ENCODE measurements at regions not wholly inside any gene's neighbourhood (a gene's known extent, or its start where the extent isn't known, plus 50 kb on each side); places are given as distances from the start of the nearest gene placed in this dataset.

DNA sequence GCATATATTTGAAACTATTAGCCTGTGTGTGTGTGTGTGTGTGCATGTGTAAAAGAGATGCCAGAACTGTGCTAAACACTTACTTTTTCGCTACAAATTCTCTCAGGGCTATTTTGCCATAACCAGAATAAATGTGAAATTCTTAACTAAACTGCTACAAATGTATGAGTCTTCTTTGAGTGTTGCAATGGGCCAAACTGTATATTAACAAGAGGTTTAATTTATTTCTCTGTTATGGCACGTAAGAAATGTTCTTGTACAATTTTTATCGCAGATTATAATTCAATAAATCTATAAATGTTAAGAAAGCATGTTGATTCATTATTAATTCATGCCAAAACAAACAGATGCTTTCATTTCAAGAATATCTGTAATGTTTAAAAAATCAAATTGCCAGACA lies 454.5 kb upstream of the PCDH7 start:
- Histone ChIP-seq H3K27me3 (replicated peaks in 1 of 4; ENCODE audit: control insufficient read depth in 3 of 4, extremely low read depth in 1 of 4, insufficient read depth in 3 of 4, low read length in 3 of 4) (no peaks in the 10 kb centered on the region), H2BK20ac (ENCODE audit: low read length) (no peak overlapping the region), H3K36me3 (ENCODE audit: control insufficient read depth in 2 of 4, insufficient read depth in 4 of 4, low read length in 3 of 4) (no peaks in the 10 kb centered on the region), H3K27ac (ENCODE audit: low read depth, low read length) (no peak overlapping the region), H3K4me2 (ENCODE audit: insufficient read depth in 1 of 2, low read depth in 2 of 2, low read length in 2 of 2) (no peak overlapping the region), H3K9ac (replicated peaks in 1 of 4; ENCODE audit: extremely low read depth in 1 of 4, low read depth in 3 of 4, low read length in 3 of 4) (no peak overlapping the region), H3K4me3 (ENCODE audit: extremely low read depth in 1 of 4, insufficient read depth in 2 of 4, low read depth in 3 of 4, low read length in 4 of 4) (no peak overlapping the region), H2AK5ac (ENCODE audit: low read depth, low read length) (no peak overlapping the region), H4K5ac (ENCODE audit: insufficient read length, low read depth, low read length) (no peak overlapping the region), H4K8ac (ENCODE audit: extremely low read depth, insufficient read depth, low read length) (no peak overlapping the region), H2AFZ (ENCODE audit: low read length) (no peak overlapping the region), H3K4ac (replicated peaks; ENCODE audit: insufficient read length, low read depth, low read length) (no peak overlapping the region), H3K14ac (ENCODE audit: insufficient read length) (no peak overlapping the region), H2BK15ac (ENCODE audit: low read length) (no peak overlapping the region), H2BK120ac (replicated peaks; ENCODE audit: low read depth, low read length) (no peak overlapping the region), H3K18ac (ENCODE audit: extremely low read depth, low read length) (no peak overlapping the region), H4K20me1 (replicated peaks in 1 of 2; ENCODE audit: control insufficient read depth in 1 of 2, insufficient read depth in 2 of 2, low read length in 2 of 2) (no peaks in the 10 kb centered on the region), H3K79me1 (ENCODE audit: low read depth, low read length) (no peaks in the 10 kb centered on the region), H3K23me2 (ENCODE audit: low read depth, low read length) (no peaks in the 10 kb centered on the region), H4K91ac (replicated peaks; ENCODE audit: insufficient read length, low read length) (no peak overlapping the region), H2BK12ac (ENCODE audit: low read depth, low read length) (no peak overlapping the region), H3K23ac (ENCODE audit: insufficient read length) (no peak overlapping the region), H3K79me2 (ENCODE audit: control insufficient read depth in 1 of 2, insufficient read depth in 2 of 2, low read length in 2 of 2) (no peaks in the 10 kb centered on the region), H3K56ac (replicated peaks; ENCODE audit: insufficient read length, low read depth, low read length) (no peak overlapping the region), H2BK5ac (ENCODE audit: low read depth, low read length) (no peak overlapping the region), H3K4me1 (replicated peaks in 1 of 4; ENCODE audit: control insufficient read depth in 3 of 4, insufficient read depth in 4 of 4, low read length in 3 of 4) (0 out of 7 replicates have a peak, but pooled peaks cover 0 to 2% (median 0%) of the 10 kb centered on the region in 4 experiments), H3K9me3 (ENCODE audit: insufficient read depth in 2 of 2, low read depth in 1 of 2, low read length in 1 of 2) (peaks cover 0 to 4% of the 10 kb centered on the region in 2 experiments; a peak in 1 of 4 replicates)
- FAIRE-seq (no peak), DNase-seq (ENCODE audit: low read depth in 1 of 2, low spot score in 2 of 2) (no peak)
- POLR2A ChIA-PET (ENCODE audit: partially characterized antibody), result no interaction called here
- TF ChIP-seq TAF7 (optimal IDR thresholded peaks at IDR 0.05; ENCODE audit: borderline replicate concordance, low read depth, low read length), result no peak
- no peak for TF ChIP-seq FOSL1 (IDR thresholded peaks at IDR 0.05; ENCODE audit: insufficient read depth, low read depth, low read length)
- TF ChIP-seq CTBP2 (IDR thresholded peaks at IDR 0.05; ENCODE audit: borderline replicate concordance, insufficient read depth, insufficient read length, low read length), result no peak
- TF ChIP-seq TCF12 (IDR thresholded peaks at IDR 0.05; ENCODE audit: low read depth, low read length), result no peak
- no peak for TF ChIP-seq HDAC2 (IDR thresholded peaks at IDR 0.05; ENCODE audit: borderline replicate concordance in 1 of 2, low read depth in 2 of 2, low read length in 2 of 2)
- TF ChIP-seq, protein P1, sequence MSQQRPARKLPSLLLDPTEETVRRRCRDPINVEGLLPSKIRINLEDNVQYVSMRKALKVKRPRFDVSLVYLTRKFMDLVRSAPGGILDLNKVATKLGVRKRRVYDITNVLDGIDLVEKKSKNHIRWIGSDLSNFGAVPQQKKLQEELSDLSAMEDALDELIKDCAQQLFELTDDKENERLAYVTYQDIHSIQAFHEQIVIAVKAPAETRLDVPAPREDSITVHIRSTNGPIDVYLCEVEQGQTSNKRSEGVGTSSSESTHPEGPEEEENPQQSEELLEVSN (IDR thresholded peaks at IDR 0.05), result no peak
- no peak for TF ChIP-seq KDM4A (IDR thresholded peaks at IDR 0.05; ENCODE audit: low read depth, low read length, severe bottlenecking)
- no peak for TF ChIP-seq ZNF274 (IDR thresholded peaks at IDR 0.05; ENCODE audit: borderline replicate concordance, extremely low read depth, low read length)
- TF ChIP-seq SP2 (IDR thresholded peaks at IDR 0.05; ENCODE audit: low read length), result no peak
- no peak for TF ChIP-seq RBBP5 (IDR thresholded peaks at IDR 0.05; ENCODE audit: borderline replicate concordance, low read depth, low read length)
- no peak for TF ChIP-seq BRCA1 (IDR thresholded peaks at IDR 0.05; ENCODE audit: low read depth, low read length)
- no peak for TF ChIP-seq CREB1 (IDR thresholded peaks at IDR 0.05)
- TF ChIP-seq CBX5 (IDR thresholded peaks at IDR 0.05; ENCODE audit: low read depth, low read length), result no peak
- WGBS, 2 experiments (ENCODE audit: extremely low coverage in 1 of 2, insufficient coverage in 1 of 2, insufficient read length in 1 of 2, insufficient replicate concordance in 2 of 2, low coverage in 1 of 2, low lambda C conversion rate in 2 of 2, missing lambda C conversion rate in 1 of 2), result 92% methylated on average over 3 of the region's 3 CpGs; no CpG with 5 or more reads in 1 of the 2 experiments
- CTCF ChIA-PET (ENCODE audit: partially characterized antibody), result no interaction called here
